Transverse colon (tissue), 4 donors: ENCODE measurements at regions not wholly inside any gene's neighbourhood (a gene's known extent, or its start where the extent isn't known, plus 50 kb on each side); places are given as distances from the start of the nearest gene placed in this dataset.

Experiments used
- DNase-seq: peaks from one replicate; pipeline ENCODE4 v3.0.0-alpha.2; 2019
- H3K27ac ChIP-seq, 4 donors: fragments of 200-600 bp; sonication (generic); 2 replicates each; pipeline ENCODE4 v1.5.1; 2016 to 2018; ENCODE audit warnings: inconsistent platforms in 4 of 4
- H3K27me3 ChIP-seq: fragments of 200-600 bp; sonication (generic); 2 replicates; pipeline ENCODE4 v1.5.1; 2017; ENCODE audit warnings: inconsistent platforms
- H3K36me3 ChIP-seq, 4 donors: fragments of 200-600 bp; sonication (generic); 2 replicates each; pipeline ENCODE4 v1.5.1; 2017 to 2019; ENCODE audit warnings: inconsistent platforms in 4 of 4
- H3K4me1 ChIP-seq, 4 donors: fragments of 200-600 bp; sonication (generic); 2 replicates each; pipeline ENCODE4 v1.5.1; 2017 to 2020; ENCODE audit warnings: inconsistent platforms in 4 of 4
- H3K4me3 ChIP-seq, 4 donors: fragments of 200-600 bp; sonication (generic); 1 replicate in 1 of 4; 2 replicates in 3 of 4; pipeline versions ENCODE4 v1.5.1 to v1.6.1; 2017 to 2019; ENCODE audit warnings: inconsistent platforms in 4 of 4
- H3K9me3 ChIP-seq, 2 donors: fragments of 200-600 bp; sonication (generic); 2 replicates each; pipeline ENCODE4 v1.5.1; 2017 to 2019; ENCODE audit warnings: inconsistent platforms in 2 of 2
- CTCF ChIP-seq, 5 experiments: fragments of 200-600 bp in 3 of 5; fragments of 450-650 bp in 2 of 5; sonication (generic) in 3 of 5; IDR thresholded peaks; 1 replicate in 2 of 5; 2 replicates in 3 of 5; pipeline ENCODE4 v1.5.1; 2016 to 2017; ENCODE audit warnings: antibody characterized with exemption in 5 of 5, inconsistent platforms in 3 of 5, mild to moderate bottlenecking in 2 of 5, moderate library complexity in 1 of 5
- EP300 ChIP-seq: sonication (generic); formaldehyde crosslinking; IDR thresholded peaks from one replicate; pipeline ENCODE4 v1.6.1; 2017; ENCODE audit warnings: antibody characterized with exemption, low read depth
- POLR2A ChIP-seq: fragments of 450-650 bp; IDR thresholded peaks from one replicate; pipeline ENCODE4 v1.6.1; 2016; ENCODE audit warnings: antibody characterized with exemption, mild to moderate bottlenecking, moderate library complexity
- POLR2AphosphoS5 ChIP-seq, 3 donors: sonication (generic); formaldehyde crosslinking; IDR thresholded peaks; one replicate each; pipeline ENCODE4 v1.6.1; 2016; ENCODE audit warnings: antibody characterized with exemption in 3 of 3
- WGBS, 2 donors: methylation state at CpG; one replicate each; pipeline ENCODE4 v1.1.5; 2018; ENCODE audit warnings: low coverage in 1 of 2; 5-methylcytosine and 5-hydroxymethylcytosine counted together
- in situ Hi-C, 4 donors: fragments of 200-750 bp; cut with MboI; loops; one replicate each; pipeline versions ENCODE4 v1.15.0 to v1.15.1; 2017; ENCODE audit warnings: low sequenced_read_pairs in 3 of 4, low pct_ligation_motif_present in 1 of 4, low pct_unique_long_range_greater_than_20kb in 1 of 4
- intact Hi-C: fragments of 100-400 bp; cut with DNase I; formaldehyde crosslinking; loops from one replicate; pipeline ENCODE4 v1.15.1; 2023; ENCODE audit warnings: low total_unique reads

GRCh38 chr4:104986306-104986705, 160.4 kb upstream of the TET2 start:
- 77 to 86% methylated on average over 4 to 5 of the region's 5 CpGs for WGBS, 2 donors
- no peak for TF ChIP-seq POLR2A
- no peak for TF ChIP-seq CTCF (IDR thresholded peaks at IDR 0.05)
- TF ChIP-seq POLR2AphosphoS5 (IDR thresholded peaks at IDR 0.05) = no peak
- TF ChIP-seq EP300 = no peak
- no peak for DNase-seq
- Histone ChIP-seq H3K36me3 (no peaks in the 10 kb centered on the region), H3K4me3 (no peak overlapping the region), H3K4me1 (no peaks in the 10 kb centered on the region), H3K27ac (no peak overlapping the region), H3K27me3 (no peaks in the 10 kb centered on the region), H3K9me3 (no peaks in the 10 kb centered on the region)
- intact Hi-C loops (no loop called here), in situ Hi-C loops (no loop called here)

- Histone ChIP-seq H3K36me3 (no peaks in the 10 kb centered on the region), H3K9me3 (no peaks in the 10 kb centered on the region), H3K4me3 (no peak overlapping the region), H3K27ac (no peak overlapping the region), H3K4me1 (no peaks in the 10 kb centered on the region), H3K27me3 (no peaks in the 10 kb centered on the region)
- in situ Hi-C loops (no loop called here), intact Hi-C loops (no loop called here)
- no peak for DNase-seq
- TF ChIP-seq CTCF (IDR thresholded peaks at IDR 0.05) = no peak
- TF ChIP-seq EP300 = no peak
- TF ChIP-seq POLR2AphosphoS5 (IDR thresholded peaks at IDR 0.05) = no peak
- no peak for TF ChIP-seq POLR2A
- WGBS, 2 donors = 40 to 59% methylated on average over 2 to 4 of the region's 4 CpGs
These were observed 157.3 kb upstream of the TET2 start for GRCh38 chr4:104989371-104989770.

- in situ Hi-C loops (no loop called here), intact Hi-C loops (no loop called here)
- Histone ChIP-seq H3K4me3 (no peak overlapping the region), H3K9me3 (no peaks in the 10 kb centered on the region), H3K27me3 (no peaks in the 10 kb centered on the region), H3K36me3 (no peaks in the 10 kb centered on the region), H3K4me1 (no peaks in the 10 kb centered on the region), H3K27ac (no peak overlapping the region)
- 95 to 97% methylated on average over 4 to 6 of the region's 6 CpGs for WGBS, 2 donors
- no peak for DNase-seq
- no peak for TF ChIP-seq CTCF (IDR thresholded peaks at IDR 0.05)
- no peak for TF ChIP-seq POLR2AphosphoS5 (IDR thresholded peaks at IDR 0.05)
- no peak for TF ChIP-seq EP300
- no peak for TF ChIP-seq POLR2A
These were observed 144.4 kb upstream of the TET2 start for GRCh38 chr4:105002278-105002677.

GRCh38 chr4:105014234-105014633, 132.4 kb upstream of the TET2 start:
- no peaks in the 10 kb centered on the region for H3K9me3 ChIP-seq
- H3K4me3 ChIP-seq = no peak overlapping the region
- no peak for DNase-seq
- no peaks in the 10 kb centered on the region for H3K36me3 ChIP-seq
- H3K27ac ChIP-seq = peak overlapping the region; percentile 8 to 40 (median 29)
- TF ChIP-seq EP300 = no peak
- TF ChIP-seq POLR2A = no peak
- intact Hi-C loops (no loop called here), in situ Hi-C loops (no loop called here)
- H3K27me3 ChIP-seq = no peaks in the 10 kb centered on the region
- peaks cover 0 to 8% (median 0%) of the 10 kb centered on the region in 4 donors for H3K4me1 ChIP-seq

GRCh38 chr4:105014635-105015034, 132.0 kb upstream of the TET2 start:
- in situ Hi-C loops = no loop called here
- 57 to 65% methylated on average over 4 of the region's 4 CpGs for WGBS, 2 donors
- H3K4me3 ChIP-seq = no peak overlapping the region

More at GRCh38 chr4:105014635-105015034, 132.0 kb upstream of the TET2 start:
- peak overlapping the region in 3 of 4 donors; percentile 27 to 40 (median 31) for H3K27ac ChIP-seq
- H3K27me3 ChIP-seq = no peaks in the 10 kb centered on the region
- peaks cover 0 to 8% (median 0%) of the 10 kb centered on the region in 4 donors for H3K4me1 ChIP-seq
- no peak for DNase-seq
- H3K9me3 ChIP-seq = no peaks in the 10 kb centered on the region
- intact Hi-C loops = no loop called here
- H3K36me3 ChIP-seq = no peaks in the 10 kb centered on the region
- TF ChIP-seq EP300 (no peak), CTCF (IDR thresholded peaks at IDR 0.05) (no peak), POLR2AphosphoS5 (IDR thresholded peaks at IDR 0.05) (no peak), POLR2A (no peak)
